Ovary (tissue), 7 donors: ENCODE measurements at regions not wholly inside any gene's neighbourhood (a gene's known extent, or its start where the extent isn't known, plus 50 kb on each side); places are given as distances from the start of the nearest gene placed in this dataset.

ENCODE experiments used
- DNase-seq, 5 donors: peaks; one replicate each; pipeline ENCODE4 v3.0.0-alpha.2; 2019 to 2020
- H3K27ac ChIP-seq, 2 donors: fragments of 200-600 bp; one replicate each; pipeline versions ENCODE4 v1.5.1 to v1.8.0; 2019 to 2022
- H3K27me3 ChIP-seq: fragments of 200-600 bp; one replicate; pipeline ENCODE4 v1.8.0; 2022
- H3K36me3 ChIP-seq: fragments of 200-600 bp; sonication (generic); one replicate; pipeline ENCODE4 v1.5.1; 2019
- H3K4me1 ChIP-seq: one replicate; pipeline ENCODE4 v1.8.1; 2013; ENCODE audit warnings: mild to moderate bottlenecking, moderate library complexity; ENCODE audit not compliant: insufficient read depth
- H3K4me3 ChIP-seq: fragments of 200-600 bp; sonication (generic); one replicate; pipeline ENCODE4 v1.5.1; 2017
- H3K9me3 ChIP-seq, 2 donors: fragments of 200-600 bp in 1 of 2; sonication (generic) in 1 of 2; one replicate each; pipeline versions ENCODE4 v1.5.1 to v1.8.1; 2013 to 2019; ENCODE audit warnings: mild to moderate bottlenecking in 1 of 2, moderate library complexity in 1 of 2
- CTCF ChIP-seq, 3 donors: fragments of 450-650 bp in 2 of 3; fragments of 200-600 bp in 1 of 3; IDR thresholded peaks; one replicate each; pipeline versions ENCODE4 v1.5.1 to v1.8.0; 2016 to 2022; ENCODE audit warnings: antibody characterized with exemption in 3 of 3, mild to moderate bottlenecking in 1 of 3
- EP300 ChIP-seq: sonication (generic); formaldehyde crosslinking; IDR thresholded peaks from one replicate; pipeline ENCODE4 v1.6.1; 2017; ENCODE audit warnings: antibody characterized with exemption
- POLR2A ChIP-seq: fragments of 450-650 bp; IDR thresholded peaks from one replicate; pipeline ENCODE4 v1.6.1; 2017; ENCODE audit warnings: antibody characterized with exemption, mild to moderate bottlenecking, moderate library complexity
- WGBS, 3 donors: extraction: QIAGEN DNeasy Blood & Tissue Kit in 1 of 3; methylation state at CpG; one replicate each; pipeline versions ENCODE4 v1.1.5 to v1.1.7; 2013 to 2017; 5-methylcytosine and 5-hydroxymethylcytosine counted together
- intact Hi-C, 4 donors: fragments of 100-400 bp; cut with DNase I; formaldehyde crosslinking; loops; one replicate each; pipeline versions ENCODE4 v1.11.0 to v1.15.1; 2022 to 2023
- donor health status: DM: no; HTN: no; CAD: no; lungs with moderate emphysema.
- donor health status: DM: no; HTN: no; CAD: no.
- donor health status: Bipolar disorder and iron deficiency.
- donor health status: DM: no; HTN: no; CAD: no.
- donor health status: DM: yes; HTN: yes; CAD: no.

- no peaks in the 10 kb centered on the region for H3K9me3 ChIP-seq
- 11 to 36% (median 14%) methylated on average over 5 of the region's 5 CpGs for WGBS, 3 donors
- H3K27me3 ChIP-seq, result no peaks in the 10 kb centered on the region
- no peak overlapping the region for H3K27ac ChIP-seq
- DNase-seq, result no peak
- no peaks in the 10 kb centered on the region for H3K36me3 ChIP-seq
- no peak overlapping the region for H3K4me3 ChIP-seq
- no peaks in the 10 kb centered on the region for H3K4me1 ChIP-seq
- intact Hi-C loops, result no loop called here
- no peak for TF ChIP-seq CTCF (IDR thresholded peaks at IDR 0.05)
- TF ChIP-seq EP300, result no peak
- no peak for TF ChIP-seq POLR2A
Measured at GRCh38 chr16:9236319-9236718, 144.9 kb downstream of the HAPSTR1 start.

- Histone ChIP-seq H3K27ac (no peak overlapping the region), H3K4me3 (no peak overlapping the region), H3K9me3 (no peaks in the 10 kb centered on the region), H3K4me1 (no peaks in the 10 kb centered on the region), H3K27me3 (no peaks in the 10 kb centered on the region), H3K36me3 (no peaks in the 10 kb centered on the region)
- WGBS, 3 donors, result 91 to 97% (median 92%) methylated on average over 1 of the region's 1 CpG
- DNase-seq, result no peak
- no peak for TF ChIP-seq POLR2A
- TF ChIP-seq CTCF (IDR thresholded peaks at IDR 0.05), result no peak
- no peak for TF ChIP-seq EP300
- intact Hi-C loops, result no loop called here
Measured at GRCh38 chr16:9238346-9238745, 146.9 kb downstream of the HAPSTR1 start.

- no peak for TF ChIP-seq POLR2A
- no peak for TF ChIP-seq CTCF (IDR thresholded peaks at IDR 0.05)
- TF ChIP-seq EP300, result no peak
- Histone ChIP-seq H3K9me3 (no peaks in the 10 kb centered on the region), H3K27me3 (no peaks in the 10 kb centered on the region), H3K4me3 (no peak overlapping the region), H3K27ac (no peak overlapping the region), H3K36me3 (no peaks in the 10 kb centered on the region), H3K4me1 (no peaks in the 10 kb centered on the region)
- intact Hi-C loops, result no loop called here
- DNase-seq, result no peak
Measured at GRCh38 chr16:9241177-9241576, 149.7 kb downstream of the HAPSTR1 start.

- Histone ChIP-seq H3K36me3 (no peaks in the 10 kb centered on the region), H3K4me1 (no peaks in the 10 kb centered on the region), H3K4me3 (no peak overlapping the region), H3K27ac (no peak overlapping the region), H3K27me3 (no peaks in the 10 kb centered on the region), H3K9me3 (no peaks in the 10 kb centered on the region)
- intact Hi-C loops, result no loop called here
- no peak for TF ChIP-seq EP300
- TF ChIP-seq POLR2A, result no peak
- TF ChIP-seq CTCF (IDR thresholded peaks at IDR 0.05), result no peak
- 15 to 25% (median 21%) methylated on average over 2 of the region's 2 CpGs for WGBS, 3 donors
- no peak for DNase-seq
Measured at GRCh38 chr16:9248162-9248561, 156.7 kb downstream of the HAPSTR1 start.

GRCh38 chr16:9249534-9249933 is 158.1 kb downstream of the HAPSTR1 start:
- no peak for DNase-seq
- WGBS, 3 donors, result 76 to 87% (median 78%) methylated on average over 4 of the region's 4 CpGs
- no peak for TF ChIP-seq EP300
- TF ChIP-seq POLR2A, result no peak
- TF ChIP-seq CTCF (IDR thresholded peaks at IDR 0.05), result no peak
- intact Hi-C loops, result no loop called here
- Histone ChIP-seq H3K9me3 (no peaks in the 10 kb centered on the region), H3K4me3 (no peak overlapping the region), H3K27me3 (no peaks in the 10 kb centered on the region), H3K27ac (no peak overlapping the region), H3K4me1 (no peaks in the 10 kb centered on the region), H3K36me3 (no peaks in the 10 kb centered on the region)
